Psoas muscle (tissue), 7 donors: ENCODE measurements at regions not wholly inside any gene's neighbourhood (a gene's known extent, or its start where the extent isn't known, plus 50 kb on each side); places are given as distances from the start of the nearest gene placed in this dataset.

Experiments used
- ATAC-seq, 4 donors: fragments of 200-7000 bp; cut with Tn5 transposase; one replicate each; pipeline ENCODE4 v1.9.1; 2020; ENCODE audit warnings: moderate library complexity in 3 of 4, mild to moderate bottlenecking in 2 of 4
- DNase-seq, 2 donors: peaks; one replicate each; pipeline ENCODE4 v3.0.0-alpha.2; 2020
- H3K27ac ChIP-seq: fragments of 200-600 bp; one replicate; pipeline ENCODE4 v1.8.0; 2022
- H3K27me3 ChIP-seq, 3 donors: fragments of 200-600 bp in 1 of 3; one replicate each; pipeline versions ENCODE4 v1.6.1 to v1.8.0; 2013 to 2022; ENCODE audit warnings: low read length in 2 of 3, mild to moderate bottlenecking in 2 of 3, moderate library complexity in 1 of 3; ENCODE audit not compliant: insufficient read depth in 3 of 3
- H3K36me3 ChIP-seq, 2 donors: fragments of 200-600 bp in 1 of 2; one replicate each; pipeline versions ENCODE4 v1.6.1 to v1.8.0; 2013 to 2022; ENCODE audit warnings: low read depth in 1 of 2, mild to moderate bottlenecking in 1 of 2, moderate library complexity in 1 of 2; ENCODE audit not compliant: insufficient read depth in 1 of 2
- H3K4me1 ChIP-seq: fragments of 200-600 bp; one replicate; pipeline ENCODE4 v1.8.0; 2022
- H3K4me3 ChIP-seq: fragments of 200-600 bp; one replicate; pipeline ENCODE4 v1.8.0; 2022; ENCODE audit warnings: mild to moderate bottlenecking
- H3K9me3 ChIP-seq: fragments of 200-600 bp; one replicate; pipeline ENCODE4 v1.8.0; 2022
- WGBS, 3 donors: extraction: QIAGEN DNeasy Blood & Tissue Kit; methylation state at CpG; one replicate each; pipeline versions ENCODE4 v1.1.6 to v1.1.7; 2013; 5-methylcytosine and 5-hydroxymethylcytosine counted together
- intact Hi-C, 2 donors: fragments of 100-400 bp; cut with DNase I; formaldehyde crosslinking; loops; one replicate each; pipeline versions ENCODE4 v1.11.0 to v1.14.2; 2022
- TF ChIP-seq, protein P1 (sequence below): fragments of 200-600 bp; IDR thresholded peaks from one replicate; pipeline ENCODE4 v1.8.0; 2022; ENCODE audit warnings: antibody characterized with exemption
- donor health status: healthy with polysubstance abuse.
- donor health status: DM: no; HTN: no; CAD: no; lungs with moderate emphysema.
- donor health status: Bipolar disorder and iron deficiency.
- donor health status: healthy.
- donor health status: DM: yes; HTN: yes; CAD: no.
- donor health status: DM: no; HTN: no; CAD: no.
- donor health status: DM: yes; HTN: yes; CAD: no.

GRCh38 chr5:145587308-145587672 is 247.9 kb downstream of the PRELID2 start:
- WGBS, 3 donors, result 89 to 92% (median 90%) methylated on average over 6 of the region's 6 CpGs
- ATAC-seq, result no peak

GRCh38 chr5:145586661-145587307 is 248.4 kb downstream of the PRELID2 start:
- TF ChIP-seq, protein P1, sequence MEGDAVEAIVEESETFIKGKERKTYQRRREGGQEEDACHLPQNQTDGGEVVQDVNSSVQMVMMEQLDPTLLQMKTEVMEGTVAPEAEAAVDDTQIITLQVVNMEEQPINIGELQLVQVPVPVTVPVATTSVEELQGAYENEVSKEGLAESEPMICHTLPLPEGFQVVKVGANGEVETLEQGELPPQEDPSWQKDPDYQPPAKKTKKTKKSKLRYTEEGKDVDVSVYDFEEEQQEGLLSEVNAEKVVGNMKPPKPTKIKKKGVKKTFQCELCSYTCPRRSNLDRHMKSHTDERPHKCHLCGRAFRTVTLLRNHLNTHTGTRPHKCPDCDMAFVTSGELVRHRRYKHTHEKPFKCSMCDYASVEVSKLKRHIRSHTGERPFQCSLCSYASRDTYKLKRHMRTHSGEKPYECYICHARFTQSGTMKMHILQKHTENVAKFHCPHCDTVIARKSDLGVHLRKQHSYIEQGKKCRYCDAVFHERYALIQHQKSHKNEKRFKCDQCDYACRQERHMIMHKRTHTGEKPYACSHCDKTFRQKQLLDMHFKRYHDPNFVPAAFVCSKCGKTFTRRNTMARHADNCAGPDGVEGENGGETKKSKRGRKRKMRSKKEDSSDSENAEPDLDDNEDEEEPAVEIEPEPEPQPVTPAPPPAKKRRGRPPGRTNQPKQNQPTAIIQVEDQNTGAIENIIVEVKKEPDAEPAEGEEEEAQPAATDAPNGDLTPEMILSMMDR, result no peak
- Histone ChIP-seq H3K27me3 (no peaks in the 10 kb centered on the region), H3K4me3 (no peak overlapping the region), H3K9me3 (no peaks in the 10 kb centered on the region), H3K27ac (no peak overlapping the region), H3K36me3 (no peaks in the 10 kb centered on the region), H3K4me1 (no peaks in the 10 kb centered on the region)
- ATAC-seq (no peak), DNase-seq (no peak)
- intact Hi-C loops, result no loop called here
- WGBS, 3 donors, result 66 to 74% (median 70%) methylated on average over 5 of the region's 5 CpGs

More at GRCh38 chr5:145587308-145587672, 247.9 kb downstream of the PRELID2 start:
- H3K4me1 ChIP-seq, result no peaks in the 10 kb centered on the region
- no peaks in the 10 kb centered on the region for H3K27me3 ChIP-seq
- H3K9me3 ChIP-seq, result no peaks in the 10 kb centered on the region
- H3K27ac ChIP-seq, result no peak overlapping the region
- no peak overlapping the region for H3K4me3 ChIP-seq
- intact Hi-C loops, result no loop called here
- H3K36me3 ChIP-seq, result no peaks in the 10 kb centered on the region
- no peak for DNase-seq
- TF ChIP-seq, protein P1, result no peak

DNA sequence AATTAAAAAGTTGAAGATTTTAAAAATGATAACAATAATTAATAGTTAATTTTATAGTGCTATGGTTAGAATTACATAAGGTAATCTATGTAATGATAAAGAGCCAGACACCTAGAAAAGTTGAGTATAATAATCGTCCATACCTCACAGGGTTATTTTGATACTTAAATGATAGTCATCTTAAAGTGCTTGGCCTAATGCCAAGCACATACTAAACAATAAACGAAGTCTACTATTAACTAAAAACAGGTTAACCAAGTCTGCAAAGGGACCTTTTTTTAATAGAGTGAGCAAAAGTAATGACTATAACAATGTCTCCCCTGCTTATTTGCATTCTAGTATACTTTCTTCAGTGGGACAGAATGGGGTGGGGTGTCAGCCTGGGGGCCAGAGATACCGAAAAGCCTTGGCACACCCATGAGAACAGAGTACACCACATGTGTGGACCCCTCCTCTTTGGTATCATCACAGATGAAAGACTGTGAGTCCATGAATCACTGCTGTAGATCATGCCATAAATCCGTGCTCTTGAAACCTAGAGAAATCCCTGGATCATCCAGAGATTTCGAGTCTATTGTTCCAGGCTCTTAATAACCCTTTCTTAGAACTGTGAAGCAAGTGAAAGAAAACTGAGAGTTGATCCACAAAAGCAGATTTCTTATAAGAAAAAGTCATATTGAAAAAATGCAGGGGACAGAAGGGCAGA is 249.5 kb downstream of the PRELID2 start:
- H3K27me3 ChIP-seq, result no peaks in the 10 kb centered on the region
- H3K4me3 ChIP-seq, result no peak overlapping the region
- intact Hi-C loops, result no loop called here
- ATAC-seq, result no peak
- no peak for DNase-seq
- H3K4me1 ChIP-seq, result no peaks in the 10 kb centered on the region
- no peak overlapping the region for H3K27ac ChIP-seq
- 66 to 68% (median 67%) methylated on average over 5 of the region's 5 CpGs for WGBS, 3 donors
- TF ChIP-seq, protein P1, result no peak
- no peaks in the 10 kb centered on the region for H3K9me3 ChIP-seq
- H3K36me3 ChIP-seq, result no peaks in the 10 kb centered on the region

GRCh38 chr5:145579301-145579700 is 255.8 kb downstream of the PRELID2 start:
- ATAC-seq, result no peak
- Histone ChIP-seq H3K4me3 (no peak overlapping the region), H3K4me1 (no peaks in the 10 kb centered on the region), H3K27ac (no peak overlapping the region), H3K36me3 (no peaks in the 10 kb centered on the region), H3K27me3 (no peaks in the 10 kb centered on the region), H3K9me3 (peaks cover 7% of the 10 kb centered on the region)
- TF ChIP-seq, protein P1, result no peak
- WGBS, 3 donors, result 89 to 95% (median 93%) methylated on average over 1 of the region's 1 CpG
- no peak for DNase-seq
- intact Hi-C loops, result no loop called here
